GM21423 (cell line): ENCODE measurements at regions not wholly inside any gene's neighbourhood (a gene's known extent, or its start where the extent isn't known, plus 50 kb on each side); places are given as distances from the start of the nearest gene placed in this dataset.

Experiments used
- ATAC-seq: cut with Tn5 transposase; IDR thresholded peaks from one replicate; pipeline ENCODE4 v1.9.1; 2021; ENCODE audit warnings: mild to moderate bottlenecking, moderate library complexity; ENCODE audit not compliant: unreplicated experiment

GRCh38 chr2:5841126-5841525 is 148.9 kb downstream of the SOX11 start:
- ATAC-seq: no peak

GRCh38 chr2:5842326-5842725 is 150.1 kb downstream of the SOX11 start:
- ATAC-seq: no peak

- no peak for ATAC-seq
These were observed 153.7 kb downstream of the SOX11 start for GRCh38 chr2:5845798-5846330.

GRCh38 chr2:5846881-5847280 is 154.7 kb downstream of the SOX11 start:
- ATAC-seq: no peak

- no peak for ATAC-seq
These were observed 157.4 kb downstream of the SOX11 start for GRCh38 chr2:5849562-5849961.

- no peak for ATAC-seq
These were observed 159.2 kb downstream of the SOX11 start for GRCh38 chr2:5851410-5851809.

GRCh38 chr2:5854797-5855196 is 162.6 kb downstream of the SOX11 start:
- no peak for ATAC-seq

- no peak for ATAC-seq
These were observed 174.9 kb downstream of the SOX11 start for GRCh38 chr2:5867056-5867455.

GRCh38 chr2:5868931-5869330 is 176.7 kb downstream of the SOX11 start:
- no peak for ATAC-seq

- ATAC-seq: no peak
These were observed 177.8 kb downstream of the SOX11 start for GRCh38 chr2:5869936-5870335.

- ATAC-seq: no peak
These were observed 185.2 kb downstream of the SOX11 start for GRCh38 chr2:5877360-5877759.

GRCh38 chr2:5885451-5886173 is 193.4 kb downstream of the SOX11 start:
- ATAC-seq: no peak

GRCh38 chr2:5886462-5886861 is 194.3 kb downstream of the SOX11 start:
- no peak for ATAC-seq

GRCh38 chr2:5888126-5888525 is 195.9 kb downstream of the SOX11 start:
- no peak for ATAC-seq

GRCh38 chr2:5889519-5889918 is 197.3 kb downstream of the SOX11 start:
- no peak for ATAC-seq

GRCh38 chr2:5894355-5894754 is 202.2 kb downstream of the SOX11 start:
- ATAC-seq: no peak

GRCh38 chr2:5895284-5895683 is 203.1 kb downstream of the SOX11 start:
- no peak for ATAC-seq

- no peak for ATAC-seq
These were observed 205.1 kb downstream of the SOX11 start for GRCh38 chr2:5897249-5897648.

- no peak for ATAC-seq
These were observed 206.5 kb downstream of the SOX11 start for GRCh38 chr2:5898667-5899066.

GRCh38 chr2:5905661-5906060 is 213.5 kb downstream of the SOX11 start:
- no peak for ATAC-seq

GRCh38 chr2:5908071-5908470 is 215.9 kb downstream of the SOX11 start:
- ATAC-seq: no peak

- ATAC-seq: no peak
These were observed 219.5 kb downstream of the SOX11 start for GRCh38 chr2:5911718-5912117.
